Gastroesophageal sphincter (tissue), 3 donors: ENCODE measurements at regions not wholly inside any gene's neighbourhood (a gene's known extent, or its start where the extent isn't known, plus 50 kb on each side); places are given as distances from the start of the nearest gene placed in this dataset.

Source experiments
- CTCF ChIP-seq, 4 experiments: fragments of 200-600 bp in 2 of 4; fragments of 450-650 bp in 2 of 4; sonication (generic) in 1 of 4; IDR thresholded peaks; one replicate each; pipeline ENCODE4 v1.5.1; 2017 to 2019; ENCODE audit warnings: antibody characterized with exemption in 4 of 4, mild to moderate bottlenecking in 2 of 4, moderate library complexity in 2 of 4
- POLR2A ChIP-seq, 2 donors: fragments of 450-650 bp; IDR thresholded peaks; one replicate each; pipeline ENCODE4 v1.6.1; 2017; ENCODE audit warnings: antibody characterized with exemption in 2 of 2, mild to moderate bottlenecking in 2 of 2, moderate library complexity in 1 of 2
- POLR2AphosphoS5 ChIP-seq: sonication (generic); formaldehyde crosslinking; IDR thresholded peaks from one replicate; pipeline ENCODE4 v1.6.1; 2017; ENCODE audit warnings: antibody characterized with exemption

GRCh38 chr15:39291690-39292089 lies 289.2 kb upstream of the THBS1 start:
- TF ChIP-seq POLR2AphosphoS5 (no peak), CTCF (IDR thresholded peaks at IDR 0.05) (no peak), POLR2A (IDR thresholded peaks at IDR 0.05) (no peak)
